GM12891 (cell line): ENCODE measurements at regions not wholly inside any gene's neighbourhood (a gene's known extent, or its start where the extent isn't known, plus 50 kb on each side); places are given as distances from the start of the nearest gene placed in this dataset.

Experiments
- PAX5 ChIP-seq: IDR thresholded peaks from 2 replicates; pipeline ENCODE4 v1.6.1; 2011; ENCODE audit warnings: low read length, moderate library complexity, mild to moderate bottlenecking; ENCODE audit not compliant: insufficient read depth, severe bottlenecking
- POLR2A ChIP-seq: IDR thresholded peaks from 2 replicates; pipeline ENCODE4 v1.6.1; 2011; ENCODE audit warnings: low read depth, low read length, control low read depth
- POLR2AphosphoS5 ChIP-seq: IDR thresholded peaks from 2 replicates; pipeline ENCODE4 v1.6.1; 2011; ENCODE audit warnings: low read depth, low read length, control low read depth
- SPI1 ChIP-seq: IDR thresholded peaks from 2 replicates; pipeline ENCODE4 v1.6.1; 2011; ENCODE audit warnings: low read depth, low read length, control low read depth
- TAF1 ChIP-seq: IDR thresholded peaks from 2 replicates; pipeline ENCODE4 v1.6.1; 2011; ENCODE audit warnings: low read depth, low read length, control low read depth

DNA sequence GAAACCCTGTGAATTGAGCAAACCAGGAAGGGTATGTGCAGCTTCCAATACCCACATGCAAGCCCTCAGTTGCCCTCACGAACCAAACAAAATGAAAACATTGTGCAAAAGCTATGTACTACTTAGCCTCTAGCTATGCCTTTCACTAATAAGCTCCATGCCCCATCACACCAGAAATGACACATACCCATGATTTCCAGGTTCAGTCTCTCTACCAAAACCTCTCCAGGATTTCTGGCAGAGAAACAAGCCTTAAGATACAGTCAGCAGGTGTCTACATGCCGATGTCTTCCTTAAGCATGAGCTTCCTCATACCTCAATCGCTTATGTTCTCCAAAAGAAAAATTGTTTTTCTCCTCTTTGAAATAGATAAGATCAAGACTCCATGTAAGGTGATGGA lies 527.8 kb upstream of the AUTS2 start:
- no peak for TF ChIP-seq POLR2A
- no peak for TF ChIP-seq POLR2AphosphoS5
- no peak for TF ChIP-seq TAF1
- no peak for TF ChIP-seq SPI1
- TF ChIP-seq PAX5, result no peak
